SKM-1 (cell line): ENCODE measurements at regions not wholly inside any gene's neighbourhood (a gene's known extent, or its start where the extent isn't known, plus 50 kb on each side); places are given as distances from the start of the nearest gene placed in this dataset.

Experiments used
- DNase-seq: peaks from one replicate; lab custom pipeline; 2025; ENCODE audit not compliant: unreplicated experiment; lab: John Stamatoyannopoulos, UW

DNA sequence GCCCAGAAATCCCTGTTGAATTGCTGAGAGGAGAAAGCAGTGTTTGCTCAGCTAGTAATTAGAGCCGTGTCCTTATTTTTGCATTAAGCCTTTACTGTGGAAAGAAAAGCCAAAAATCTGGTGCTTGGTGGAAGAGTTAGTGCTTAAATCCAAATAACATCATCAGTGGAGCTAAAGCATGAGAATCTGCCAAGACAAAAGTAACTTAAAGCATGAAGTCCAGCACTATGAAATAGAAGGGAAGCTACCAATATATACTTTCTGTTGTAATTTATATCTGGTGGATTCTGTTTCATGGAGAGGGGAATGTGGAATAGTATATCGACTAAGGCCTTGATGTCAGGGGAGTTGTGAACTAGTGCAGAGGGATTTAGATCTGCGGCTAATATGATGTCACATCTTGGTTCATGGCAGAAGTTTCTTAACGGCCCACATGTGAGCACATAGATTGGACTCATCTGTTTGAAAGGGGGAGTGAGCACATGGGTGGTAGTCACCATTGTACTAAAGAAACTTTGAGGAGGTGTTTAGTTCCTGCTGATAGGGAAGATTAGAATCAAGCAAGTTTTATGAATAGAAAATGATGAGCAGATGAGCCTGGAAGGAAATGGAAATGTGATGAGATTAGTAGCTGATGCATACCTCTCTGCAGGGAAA lies 224.4 kb upstream of the MTNR1B start:
- no peak for DNase-seq

- DNase-seq, result no peak
Measured at GRCh38 chr11:92750794-92751193, 218.7 kb upstream of the MTNR1B start.

DNA sequence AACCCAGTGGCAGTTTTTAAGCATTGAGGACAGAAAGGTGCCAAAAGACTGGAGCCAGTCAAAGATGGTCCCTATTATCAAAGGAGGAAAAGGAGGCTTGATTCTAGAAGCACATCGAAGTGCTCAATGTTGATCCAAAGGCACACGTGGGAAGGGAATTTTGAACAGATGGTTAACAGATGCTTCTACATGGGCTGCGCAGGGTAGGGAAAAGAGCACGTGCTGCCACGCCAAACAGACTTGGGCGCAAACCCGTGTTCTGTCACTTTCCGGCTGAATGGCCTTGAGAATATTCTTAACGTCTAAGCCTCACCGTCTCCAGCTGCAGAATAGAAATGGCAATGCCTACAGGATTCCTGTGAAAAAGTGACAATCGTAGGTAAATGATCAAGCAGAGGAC lies 217.9 kb upstream of the MTNR1B start:
- no peak for DNase-seq

GRCh38 chr11:92752122-92752521 lies 217.3 kb upstream of the MTNR1B start:
- DNase-seq, result no peak

- no peak for DNase-seq
Measured at GRCh38 chr11:92753161-92753560, 216.3 kb upstream of the MTNR1B start.

GRCh38 chr11:92758241-92758780 lies 211.1 kb upstream of the MTNR1B start:
- DNase-seq, result no peak

DNA sequence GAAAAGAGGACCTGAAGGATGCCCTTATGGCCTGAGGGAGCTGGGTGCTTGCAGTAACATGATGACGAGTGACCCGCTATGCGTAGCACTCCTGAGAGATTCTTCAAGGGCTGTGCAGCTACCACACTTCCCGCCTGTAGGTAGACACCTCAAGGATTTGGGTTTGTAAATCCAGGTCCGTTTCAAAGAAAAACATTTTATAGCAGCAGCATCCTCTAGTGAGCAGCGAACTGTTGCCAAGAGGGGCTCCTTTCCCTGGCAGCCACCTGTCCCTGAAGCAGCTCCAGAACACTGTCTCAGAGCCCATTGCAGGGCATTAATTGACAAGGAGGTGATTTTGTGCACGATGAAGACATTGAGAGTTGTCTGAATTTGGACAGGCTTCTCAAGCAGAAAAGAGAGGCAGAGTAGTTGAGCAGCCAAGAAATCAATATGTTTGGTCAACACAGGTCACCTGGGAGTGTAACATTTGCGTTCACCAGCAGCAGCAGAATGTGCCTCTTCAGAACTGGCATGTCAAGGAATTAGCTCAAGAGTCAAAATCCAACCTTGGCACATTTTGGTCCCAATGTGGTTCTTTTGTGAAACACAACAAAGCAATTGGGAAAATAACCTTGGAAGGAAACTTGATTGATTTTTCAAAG lies 209.8 kb upstream of the MTNR1B start:
- no peak for DNase-seq

GRCh38 chr11:92762121-92762540 lies 207.3 kb upstream of the MTNR1B start:
- no peak for DNase-seq

DNA sequence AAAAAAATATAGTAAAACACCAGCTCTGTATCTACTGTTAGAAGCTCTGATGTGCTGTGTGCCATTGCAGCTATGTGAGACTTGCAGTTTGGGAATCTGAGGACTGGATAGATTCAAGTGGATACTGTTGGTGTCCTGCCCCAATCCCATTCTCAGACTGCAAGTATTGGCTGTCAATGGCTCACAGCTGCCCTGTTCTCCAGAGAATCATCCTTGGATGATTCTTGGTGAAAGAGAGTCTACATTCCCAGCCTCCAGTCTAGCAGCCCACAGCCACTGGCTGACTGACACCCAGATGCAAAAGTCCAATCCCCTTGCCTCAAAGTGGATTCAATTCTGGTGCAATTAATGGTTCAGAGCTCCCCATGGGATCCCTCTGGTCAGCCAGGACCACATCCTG lies 206.1 kb upstream of the MTNR1B start:
- no peak for DNase-seq

GRCh38 chr11:92764128-92764527 lies 205.3 kb upstream of the MTNR1B start:
- DNase-seq, result no peak

DNA sequence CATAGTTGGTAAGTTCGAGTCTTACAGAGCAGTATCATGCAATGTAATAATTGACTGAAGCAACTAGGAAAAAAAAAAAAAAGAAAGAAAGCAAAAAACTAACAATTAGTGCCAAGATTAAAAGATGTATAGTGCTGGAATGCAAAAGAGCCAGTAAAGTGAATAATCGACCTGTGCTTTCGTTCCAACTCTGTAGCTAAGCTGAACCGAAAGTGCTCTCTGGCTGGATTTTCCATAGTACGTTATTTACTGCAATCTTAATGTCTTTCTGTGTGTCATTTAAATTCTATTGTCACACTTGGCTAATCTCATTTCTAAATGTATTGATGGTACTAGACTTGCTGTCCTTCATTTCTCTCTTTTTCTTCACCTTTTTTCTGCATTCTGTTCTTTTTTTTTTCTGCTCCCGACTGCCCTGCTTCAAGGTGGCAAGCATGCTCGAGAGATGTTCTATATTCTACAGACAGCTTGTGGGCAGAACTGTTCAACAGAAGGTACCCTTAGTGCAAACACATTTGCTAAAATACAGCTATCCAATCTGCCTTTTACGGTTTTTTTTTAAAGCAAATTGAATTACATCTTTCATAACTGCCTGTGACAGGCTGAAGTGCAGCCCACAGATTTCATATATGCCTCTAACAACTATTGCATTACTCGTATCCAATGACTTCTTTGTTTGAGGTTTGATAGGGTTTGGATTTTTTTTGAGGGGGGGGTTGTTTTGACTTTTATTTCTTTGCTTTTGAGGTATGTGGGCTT lies 204.2 kb upstream of the MTNR1B start:
- DNase-seq, result no peak

DNA sequence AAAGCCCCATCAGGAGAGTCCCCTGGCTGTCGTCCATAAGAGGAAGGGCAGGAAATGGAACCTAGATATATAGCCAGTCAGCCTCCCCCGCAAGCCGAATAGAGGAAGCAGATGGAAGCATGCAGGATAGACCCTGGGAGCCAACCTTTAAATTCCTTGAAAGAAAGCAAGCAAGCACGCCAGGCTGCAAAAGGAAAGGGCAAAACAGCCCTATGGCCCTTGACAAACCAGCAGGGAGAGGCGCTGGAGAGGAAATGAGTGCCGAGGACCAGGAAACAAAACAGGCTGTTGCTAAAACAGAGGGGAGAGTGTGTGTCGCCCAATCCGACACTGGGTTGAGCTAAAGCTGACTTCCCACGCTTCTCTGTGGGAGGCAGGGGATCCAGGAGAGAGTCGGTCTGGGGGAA lies 203.5 kb upstream of the MTNR1B start:
- no peak for DNase-seq

DNA sequence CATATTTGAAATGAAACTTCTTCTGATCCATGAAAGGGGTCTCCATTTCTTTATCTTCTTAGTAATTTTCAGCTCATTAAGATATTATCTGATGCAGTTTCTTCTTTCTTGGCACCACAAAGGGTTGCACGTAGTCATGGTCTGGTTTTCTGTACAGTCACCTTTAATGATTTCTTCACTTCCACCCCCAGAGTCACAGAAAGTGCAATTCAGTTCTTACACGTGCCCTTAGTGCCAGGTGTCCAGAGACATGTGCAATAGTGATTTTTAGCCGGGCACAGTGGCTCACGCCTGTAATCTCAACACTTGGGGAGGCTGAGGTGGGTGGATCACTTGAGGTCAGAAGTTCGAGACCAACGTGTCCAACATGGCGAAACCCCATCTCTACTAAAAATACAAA lies 202.8 kb upstream of the MTNR1B start:
- DNase-seq, result no peak

GRCh38 chr11:92767416-92767815 lies 202.0 kb upstream of the MTNR1B start:
- no peak for DNase-seq

DNA sequence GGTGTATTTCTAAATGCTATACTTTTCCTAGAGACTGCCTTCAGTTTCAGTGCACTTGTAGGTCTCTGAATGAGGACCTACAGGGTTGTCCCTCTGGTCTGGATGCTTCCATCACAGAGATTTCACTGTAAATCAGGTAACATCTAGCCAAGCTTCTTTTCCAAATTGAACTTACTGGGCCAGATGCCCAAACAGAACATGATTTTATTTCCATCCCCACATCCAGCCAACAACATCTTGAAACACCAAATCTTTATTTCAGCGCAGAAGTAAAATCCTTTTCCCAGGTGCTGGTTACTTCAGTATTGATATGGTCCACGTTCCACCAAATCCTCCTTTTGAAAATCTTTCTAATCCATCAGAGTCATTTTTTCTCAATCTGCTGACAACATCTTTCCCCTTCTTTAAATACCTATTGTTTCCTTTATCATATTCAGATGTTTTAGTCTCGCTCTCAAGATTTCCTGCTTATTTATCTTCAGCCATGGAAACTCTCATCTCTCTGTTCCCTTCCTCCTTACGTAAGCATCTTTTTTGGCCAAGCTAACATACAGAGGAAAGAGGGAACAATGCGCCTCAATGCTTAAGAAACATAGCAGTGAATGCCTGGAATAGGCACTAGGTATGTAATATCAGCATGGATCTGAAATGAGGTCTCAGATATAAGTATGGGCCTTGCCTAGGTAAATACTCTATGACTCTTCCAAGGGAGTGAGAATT lies 201.2 kb upstream of the MTNR1B start:
- DNase-seq, result no peak

DNA sequence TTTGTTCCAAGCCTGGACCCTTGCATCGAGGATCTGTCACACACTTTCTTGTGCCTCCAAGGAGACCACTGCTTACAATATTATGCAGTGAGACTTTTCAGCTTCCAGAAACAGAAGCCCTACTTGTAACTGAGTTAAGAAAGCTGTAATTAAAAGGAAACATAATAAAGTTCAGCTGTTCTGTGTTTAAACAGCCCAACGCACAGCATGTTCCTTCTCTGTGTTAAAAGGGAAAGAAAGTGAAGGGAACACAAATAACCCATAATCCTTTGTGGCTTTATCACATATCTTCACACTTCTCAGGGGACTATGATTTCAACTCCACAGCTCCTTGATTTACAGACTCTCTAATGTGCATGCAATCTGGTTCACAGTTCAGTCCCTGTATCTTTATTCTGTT lies 200.3 kb upstream of the MTNR1B start:
- no peak for DNase-seq

GRCh38 chr11:92770419-92770818 lies 199.0 kb upstream of the MTNR1B start:
- DNase-seq, result no peak

DNA sequence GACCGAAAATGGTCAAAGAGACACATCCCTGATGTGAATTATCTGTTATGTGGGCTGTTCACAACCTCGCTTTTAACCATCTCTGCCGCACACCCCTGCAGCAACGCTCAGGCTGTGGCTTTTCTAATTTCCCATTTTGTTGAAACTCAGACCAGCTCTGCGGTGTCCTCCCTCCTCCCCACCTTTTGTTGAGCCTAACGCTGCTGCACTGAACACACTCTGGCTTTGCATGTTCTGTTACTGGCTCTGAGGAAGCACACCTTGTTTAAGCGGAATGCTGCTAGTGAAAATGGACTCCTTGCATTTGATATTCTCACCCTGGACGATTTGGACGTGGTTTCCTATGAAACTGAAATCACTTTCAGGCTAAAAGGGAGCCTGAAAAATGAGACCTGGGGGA lies 198.5 kb upstream of the MTNR1B start:
- no peak for DNase-seq

DNA sequence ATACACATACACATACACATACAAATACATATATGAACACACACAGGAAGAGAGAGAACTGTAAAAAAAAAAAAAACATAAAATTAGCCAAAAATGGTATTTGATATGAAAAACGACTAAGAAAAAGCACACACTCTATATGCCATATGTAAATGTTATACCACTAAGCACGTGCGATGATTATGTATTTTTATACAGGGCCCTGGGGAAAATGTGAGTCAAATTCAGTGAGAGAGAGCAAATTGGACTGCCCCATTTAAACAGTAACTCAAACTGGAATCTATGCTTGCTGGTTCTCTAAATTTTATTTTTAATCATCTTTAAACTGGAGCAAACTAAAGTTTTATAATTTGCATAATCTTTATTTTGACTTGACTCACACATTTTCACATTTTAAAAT lies 197.8 kb upstream of the MTNR1B start:
- DNase-seq, result no peak

DNA sequence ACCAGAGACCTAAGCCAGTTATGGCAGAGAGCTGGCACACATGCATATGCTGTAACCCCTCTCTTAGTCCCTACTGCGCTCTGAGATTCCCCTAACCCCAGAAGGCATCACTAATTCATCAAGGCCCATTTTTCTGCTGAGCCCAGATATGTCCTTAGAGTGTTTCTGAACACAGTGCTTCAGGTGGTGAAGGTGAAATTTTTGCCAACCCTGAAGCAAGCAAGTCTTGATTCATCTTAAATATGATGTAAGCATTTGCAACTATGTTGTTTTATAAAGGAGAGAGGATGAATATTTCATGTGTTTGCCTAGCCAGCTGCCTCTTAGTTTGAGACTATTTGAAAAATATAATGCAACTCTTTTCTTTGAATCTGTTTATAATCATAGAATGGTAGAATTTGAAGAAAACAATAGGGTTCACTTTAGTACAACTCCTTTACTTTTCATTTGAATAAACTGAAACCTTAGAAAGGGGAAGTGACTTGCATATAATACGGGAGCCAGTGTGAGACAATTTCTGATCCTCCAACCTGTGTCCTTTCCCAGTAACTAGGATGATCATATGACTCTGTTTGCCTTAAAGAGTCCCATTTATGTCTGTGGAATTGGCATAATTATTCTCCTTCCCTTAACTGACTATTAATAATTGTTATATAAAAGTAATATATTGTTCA lies 194.3 kb upstream of the MTNR1B start:
- no peak for DNase-seq

- no peak for DNase-seq
Measured at GRCh38 chr11:92776676-92777075, 192.8 kb upstream of the MTNR1B start.
